ENCODE measurements at regions not wholly inside any gene's neighbourhood (a gene's known extent, or its start where the extent isn't known, plus 50 kb on each side); places are given as distances from the start of the nearest gene placed in this dataset.

DNA sequence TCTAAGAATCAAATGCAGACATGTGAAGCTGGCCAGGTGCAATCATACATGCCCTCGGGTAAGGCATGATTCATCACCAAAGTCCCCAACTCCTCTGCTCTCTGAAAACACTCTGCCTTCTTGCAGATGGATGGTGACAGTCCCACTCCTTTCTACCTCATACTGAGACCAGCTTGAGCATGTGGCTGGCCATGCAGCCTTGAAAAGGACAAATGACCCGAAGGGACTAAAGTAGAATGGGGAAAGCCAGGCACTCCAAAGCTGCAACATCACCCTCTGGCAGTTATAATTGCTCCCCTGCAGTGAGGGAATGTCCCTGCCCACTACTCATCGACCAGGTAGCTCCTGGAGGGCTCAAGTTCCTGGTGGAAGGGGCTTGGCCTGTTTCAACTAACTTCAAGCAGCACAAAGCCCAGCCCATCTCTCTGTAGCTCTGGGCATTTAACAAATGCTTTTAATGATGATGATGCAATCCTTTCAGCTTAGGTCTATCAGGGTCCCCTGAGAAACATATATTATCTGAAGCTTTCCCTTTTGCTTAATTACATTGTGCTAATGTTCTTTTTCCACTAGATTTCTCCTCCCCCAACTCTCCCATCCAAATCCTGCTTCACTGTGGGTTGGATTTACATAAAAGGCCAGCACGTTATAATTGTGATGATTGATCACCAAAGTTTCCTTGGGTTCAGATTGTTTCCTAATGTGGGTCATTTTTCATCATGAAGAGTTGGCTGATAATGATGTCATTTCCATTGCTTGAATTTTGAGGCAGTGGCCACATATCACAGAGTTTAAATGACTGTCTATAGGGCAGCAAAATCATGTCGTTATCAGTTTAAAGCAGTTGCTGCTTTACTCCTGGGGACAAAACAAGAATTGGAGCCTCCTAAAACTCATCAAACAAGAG is 436.5 kb upstream of the SLC30A5 start:
- ChIA-PET CTCF (no interaction called here), POLR2A (no interaction called here)
- Histone ChIP-seq H3K27ac (ENCODE audit: low read length) (no peak overlapping the region), H3K9me3 (ENCODE audit: control insufficient read depth, insufficient read depth, low read depth, low read length) (no peaks in the 10 kb centered on the region), H3K36me3 (ENCODE audit: control insufficient read depth, insufficient read depth, low read length) (no peaks in the 10 kb centered on the region), H3K4me3 (ENCODE audit: low read depth in 2 of 2, low read length in 2 of 2) (no peak overlapping the region), H3K4me1 (ENCODE audit: control insufficient read depth, insufficient read depth, low read length) (no peaks in the 10 kb centered on the region), H3K27me3 (ENCODE audit: control insufficient read depth, insufficient read depth, low read length) (no peaks in the 10 kb centered on the region)
- TF ChIP-seq, protein P1, sequence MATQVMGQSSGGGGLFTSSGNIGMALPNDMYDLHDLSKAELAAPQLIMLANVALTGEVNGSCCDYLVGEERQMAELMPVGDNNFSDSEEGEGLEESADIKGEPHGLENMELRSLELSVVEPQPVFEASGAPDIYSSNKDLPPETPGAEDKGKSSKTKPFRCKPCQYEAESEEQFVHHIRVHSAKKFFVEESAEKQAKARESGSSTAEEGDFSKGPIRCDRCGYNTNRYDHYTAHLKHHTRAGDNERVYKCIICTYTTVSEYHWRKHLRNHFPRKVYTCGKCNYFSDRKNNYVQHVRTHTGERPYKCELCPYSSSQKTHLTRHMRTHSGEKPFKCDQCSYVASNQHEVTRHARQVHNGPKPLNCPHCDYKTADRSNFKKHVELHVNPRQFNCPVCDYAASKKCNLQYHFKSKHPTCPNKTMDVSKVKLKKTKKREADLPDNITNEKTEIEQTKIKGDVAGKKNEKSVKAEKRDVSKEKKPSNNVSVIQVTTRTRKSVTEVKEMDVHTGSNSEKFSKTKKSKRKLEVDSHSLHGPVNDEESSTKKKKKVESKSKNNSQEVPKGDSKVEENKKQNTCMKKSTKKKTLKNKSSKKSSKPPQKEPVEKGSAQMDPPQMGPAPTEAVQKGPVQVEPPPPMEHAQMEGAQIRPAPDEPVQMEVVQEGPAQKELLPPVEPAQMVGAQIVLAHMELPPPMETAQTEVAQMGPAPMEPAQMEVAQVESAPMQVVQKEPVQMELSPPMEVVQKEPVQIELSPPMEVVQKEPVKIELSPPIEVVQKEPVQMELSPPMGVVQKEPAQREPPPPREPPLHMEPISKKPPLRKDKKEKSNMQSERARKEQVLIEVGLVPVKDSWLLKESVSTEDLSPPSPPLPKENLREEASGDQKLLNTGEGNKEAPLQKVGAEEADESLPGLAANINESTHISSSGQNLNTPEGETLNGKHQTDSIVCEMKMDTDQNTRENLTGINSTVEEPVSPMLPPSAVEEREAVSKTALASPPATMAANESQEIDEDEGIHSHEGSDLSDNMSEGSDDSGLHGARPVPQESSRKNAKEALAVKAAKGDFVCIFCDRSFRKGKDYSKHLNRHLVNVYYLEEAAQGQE (IDR thresholded peaks at IDR 0.05; ENCODE audit: insufficient read depth in 1 of 2, low read depth in 2 of 2, low read length in 1 of 2): no peak
- TF ChIP-seq SIN3A (IDR thresholded peaks at IDR 0.05; ENCODE audit: borderline replicate concordance, insufficient read depth, low read depth, low read length) (no peak), POLR2AphosphoS5 (IDR thresholded peaks at IDR 0.05; ENCODE audit: low read depth, low read length) (no peak), TCF7L2 (IDR thresholded peaks at IDR 0.05; ENCODE audit: low read depth, low read length) (no peak)
- TF ChIP-seq, protein P2, sequence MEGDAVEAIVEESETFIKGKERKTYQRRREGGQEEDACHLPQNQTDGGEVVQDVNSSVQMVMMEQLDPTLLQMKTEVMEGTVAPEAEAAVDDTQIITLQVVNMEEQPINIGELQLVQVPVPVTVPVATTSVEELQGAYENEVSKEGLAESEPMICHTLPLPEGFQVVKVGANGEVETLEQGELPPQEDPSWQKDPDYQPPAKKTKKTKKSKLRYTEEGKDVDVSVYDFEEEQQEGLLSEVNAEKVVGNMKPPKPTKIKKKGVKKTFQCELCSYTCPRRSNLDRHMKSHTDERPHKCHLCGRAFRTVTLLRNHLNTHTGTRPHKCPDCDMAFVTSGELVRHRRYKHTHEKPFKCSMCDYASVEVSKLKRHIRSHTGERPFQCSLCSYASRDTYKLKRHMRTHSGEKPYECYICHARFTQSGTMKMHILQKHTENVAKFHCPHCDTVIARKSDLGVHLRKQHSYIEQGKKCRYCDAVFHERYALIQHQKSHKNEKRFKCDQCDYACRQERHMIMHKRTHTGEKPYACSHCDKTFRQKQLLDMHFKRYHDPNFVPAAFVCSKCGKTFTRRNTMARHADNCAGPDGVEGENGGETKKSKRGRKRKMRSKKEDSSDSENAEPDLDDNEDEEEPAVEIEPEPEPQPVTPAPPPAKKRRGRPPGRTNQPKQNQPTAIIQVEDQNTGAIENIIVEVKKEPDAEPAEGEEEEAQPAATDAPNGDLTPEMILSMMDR (IDR thresholded peaks at IDR 0.05): no peak
- ATAC-seq: no peak
- no peak for DNase-seq (ENCODE audit: low read depth, low spot score)
- no TSS peak for BruUV-seq (replicated peaks)
- intact Hi-C loops (cut with micrococcal nuclease; ENCODE audit: unreplicated experiment): no loop called here
- in situ Hi-C loops (cut with HindIII; ENCODE audit: low pct_unique_long_range_greater_than_20kb, low sequenced_read_pairs): no loop called here

DNA sequence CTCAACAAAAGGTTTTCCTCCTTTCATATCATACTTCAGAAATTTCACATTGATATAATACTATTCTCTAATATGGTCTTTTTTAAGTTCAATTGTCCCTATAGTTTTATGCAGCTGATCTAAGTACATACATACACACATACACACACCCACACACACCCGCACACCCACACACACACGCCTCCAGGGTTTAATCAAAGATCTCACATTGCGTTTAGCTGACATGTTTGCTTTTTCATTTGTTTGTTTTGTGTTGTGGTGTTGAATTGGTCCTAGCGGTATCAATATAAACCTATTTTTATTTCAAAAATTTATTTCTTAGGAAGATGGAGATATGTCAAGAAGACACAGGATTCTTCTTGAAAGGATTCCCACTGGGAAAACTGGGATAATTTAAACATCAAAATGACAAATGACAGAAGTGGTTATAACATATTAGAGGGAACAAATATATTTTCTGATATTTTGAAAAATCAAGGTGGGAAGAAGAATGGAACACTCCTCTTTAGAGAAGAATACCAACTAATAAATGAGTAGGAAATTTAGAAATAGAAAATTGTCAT is 434.9 kb upstream of the SLC30A5 start:
- in situ Hi-C loops (cut with HindIII; ENCODE audit: low pct_unique_long_range_greater_than_20kb, low sequenced_read_pairs) (no loop called here), intact Hi-C loops (cut with micrococcal nuclease; ENCODE audit: unreplicated experiment) (no loop called here)
- BruUV-seq (replicated peaks): no TSS peak
- Histone ChIP-seq H3K9me3 (ENCODE audit: control insufficient read depth, insufficient read depth, low read depth, low read length) (no peaks in the 10 kb centered on the region), H3K36me3 (ENCODE audit: control insufficient read depth, insufficient read depth, low read length) (no peaks in the 10 kb centered on the region), H3K27me3 (ENCODE audit: control insufficient read depth, insufficient read depth, low read length) (no peaks in the 10 kb centered on the region), H3K4me1 (ENCODE audit: control insufficient read depth, insufficient read depth, low read length) (no peaks in the 10 kb centered on the region), H3K27ac (ENCODE audit: low read length) (no peak overlapping the region), H3K4me3 (ENCODE audit: low read depth in 2 of 2, low read length in 2 of 2) (no peak overlapping the region)
- no peak for TF ChIP-seq POLR2AphosphoS5 (IDR thresholded peaks at IDR 0.05; ENCODE audit: low read depth, low read length)
- TF ChIP-seq TCF7L2 (IDR thresholded peaks at IDR 0.05; ENCODE audit: low read depth, low read length): no peak
- TF ChIP-seq, protein P1 (IDR thresholded peaks at IDR 0.05; ENCODE audit: insufficient read depth in 1 of 2, low read depth in 2 of 2, low read length in 1 of 2): no peak
- CTCF ChIA-PET: no interaction called here
- ATAC-seq (no peak), DNase-seq (ENCODE audit: low read depth, low spot score) (no peak)
- POLR2A ChIA-PET: no interaction called here
